ENCODE measurements at regions not wholly inside any gene's neighbourhood (a gene's known extent, or its start where the extent isn't known, plus 50 kb on each side); places are given as distances from the start of the nearest gene placed in this dataset.

GRCh38 chr9:13896922-13897835 lies 416.8 kb downstream of the NFIB start:
- DNase-seq (ENCODE audit: low read depth), result peak; percentile 49
- no peak overlapping the region for H3K4me3 ChIP-seq (ENCODE audit: low read length)
- no peak for TF ChIP-seq CTCF (IDR thresholded peaks at IDR 0.05; ENCODE audit: insufficient read depth, low read depth, low read length, missing control alignments)

GRCh38 chr9:13896047-13896446 lies 417.9 kb downstream of the NFIB start:
- DNase-seq (ENCODE audit: low read depth), result peak; percentile 40
- no peak for TF ChIP-seq CTCF (IDR thresholded peaks at IDR 0.05; ENCODE audit: insufficient read depth, low read depth, low read length, missing control alignments)
- no peak overlapping the region for H3K4me3 ChIP-seq (ENCODE audit: low read length)

GRCh38 chr9:13885258-13885657 lies 428.7 kb downstream of the NFIB start:
- TF ChIP-seq CTCF (IDR thresholded peaks at IDR 0.05; ENCODE audit: insufficient read depth, low read depth, low read length, missing control alignments), result no peak
- H3K4me3 ChIP-seq (ENCODE audit: low read length), result no peak overlapping the region
- no peak for DNase-seq (ENCODE audit: low read depth)

GRCh38 chr9:13879981-13880380 lies 434.0 kb downstream of the NFIB start:
- no peak overlapping the region for H3K4me3 ChIP-seq (ENCODE audit: low read length)
- no peak for DNase-seq (ENCODE audit: low read depth)
- no peak for TF ChIP-seq CTCF (IDR thresholded peaks at IDR 0.05; ENCODE audit: insufficient read depth, low read depth, low read length, missing control alignments)

- no peak overlapping the region for H3K4me3 ChIP-seq (ENCODE audit: low read length)
- TF ChIP-seq CTCF (IDR thresholded peaks at IDR 0.05; ENCODE audit: insufficient read depth, low read depth, low read length, missing control alignments), result no peak
- DNase-seq (ENCODE audit: low read depth), result no peak
These were observed 434.9 kb downstream of the NFIB start for GRCh38 chr9:13879011-13879410.

GRCh38 chr9:13878241-13878711 lies 435.7 kb downstream of the NFIB start:
- no peak for DNase-seq (ENCODE audit: low read depth)
- no peak for TF ChIP-seq CTCF (IDR thresholded peaks at IDR 0.05; ENCODE audit: insufficient read depth, low read depth, low read length, missing control alignments)
- H3K4me3 ChIP-seq (ENCODE audit: low read length), result no peak overlapping the region

Data from epithelial cell of esophagus (primary cell).